Mucosa of descending colon (tissue), 3 donors: ENCODE measurements at regions not wholly inside any gene's neighbourhood (a gene's known extent, or its start where the extent isn't known, plus 50 kb on each side); places are given as distances from the start of the nearest gene placed in this dataset.

ENCODE experiments used
- ATAC-seq: fragments of 200-7000 bp; cut with Tn5 transposase; one replicate; pipeline ENCODE4 v1.9.1; 2020; ENCODE audit warnings: mild to moderate bottlenecking, moderate library complexity
- DNase-seq, 3 donors: peaks; one replicate each; pipeline ENCODE4 v3.0.0-alpha.2; 2020
- H3K36me3 ChIP-seq: fragments of 200-600 bp; one replicate; pipeline ENCODE4 v1.8.0; 2021; ENCODE audit warnings: low read depth, mild to moderate bottlenecking
- H3K4me1 ChIP-seq: fragments of 200-600 bp; one replicate; pipeline ENCODE4 v1.8.0; 2021; ENCODE audit warnings: low read depth, mild to moderate bottlenecking
- H3K4me3 ChIP-seq: fragments of 200-600 bp; one replicate; pipeline ENCODE4 v1.8.0; 2021; ENCODE audit warnings: mild to moderate bottlenecking
- H3K9me3 ChIP-seq: fragments of 200-600 bp; one replicate; pipeline ENCODE4 v1.8.0; 2021; ENCODE audit warnings: mild to moderate bottlenecking
- CTCF ChIP-seq: fragments of 200-600 bp; IDR thresholded peaks from one replicate; pipeline ENCODE4 v1.8.0; 2022; ENCODE audit warnings: antibody characterized with exemption, mild to moderate bottlenecking
- intact Hi-C, 2 donors: fragments of 100-400 bp; cut with DNase I in 1 of 2; cut with micrococcal nuclease in 1 of 2; formaldehyde crosslinking; loops; one replicate each; pipeline versions ENCODE4 v1.11.0 to v1.11.1; 2022; cut with DNase I, micrococcal nuclease
- donor health status: DM: no; HTN: no; CAD: no; lungs with moderate emphysema.
- donor health status: DM: no; HTN: no; CAD: no.
- donor health status: DM: no; HTN: yes; CAD: no.

- no peak for TF ChIP-seq CTCF
- ATAC-seq (no peak), DNase-seq (no peak)
- no peaks in the 10 kb centered on the region for H3K4me1 ChIP-seq
- no peaks in the 10 kb centered on the region for H3K36me3 ChIP-seq
- H3K4me3 ChIP-seq, result no peak overlapping the region
- H3K9me3 ChIP-seq, result no peaks in the 10 kb centered on the region
- intact Hi-C loops, result no loop called here
Observed at GRCh38 chr17:63156986-63157385, 191.0 kb downstream of the TANC2 start.

- TF ChIP-seq CTCF, result no peak
- Histone ChIP-seq H3K4me1 (no peaks in the 10 kb centered on the region), H3K36me3 (no peaks in the 10 kb centered on the region), H3K4me3 (no peak overlapping the region), H3K9me3 (no peaks in the 10 kb centered on the region)
- no peak for DNase-seq
- no peak for ATAC-seq
- intact Hi-C loops, result no loop called here
Observed at GRCh38 chr17:63162406-63163157, 196.5 kb downstream of the TANC2 start.

GRCh38 chr17:63163158-63163520, 197.1 kb downstream of the TANC2 start:
- no peak overlapping the region for H3K4me3 ChIP-seq
- no peak for DNase-seq
- intact Hi-C loops, result no loop called here
- H3K9me3 ChIP-seq, result no peaks in the 10 kb centered on the region
- TF ChIP-seq CTCF, result no peak
- H3K4me1 ChIP-seq, result no peaks in the 10 kb centered on the region
- no peaks in the 10 kb centered on the region for H3K36me3 ChIP-seq
- no peak for ATAC-seq

GRCh38 chr17:63165400-63165799, 199.4 kb downstream of the TANC2 start:
- intact Hi-C loops, result no loop called here
- Histone ChIP-seq H3K36me3 (no peaks in the 10 kb centered on the region), H3K4me3 (no peak overlapping the region), H3K4me1 (no peaks in the 10 kb centered on the region), H3K9me3 (no peaks in the 10 kb centered on the region)
- no peak for TF ChIP-seq CTCF
- DNase-seq, result no peak
- ATAC-seq, result no peak

- Histone ChIP-seq H3K4me3 (no peak overlapping the region), H3K36me3 (no peaks in the 10 kb centered on the region), H3K4me1 (no peaks in the 10 kb centered on the region), H3K9me3 (no peaks in the 10 kb centered on the region)
- intact Hi-C loops, result no loop called here
- no peak for TF ChIP-seq CTCF
- no peak for ATAC-seq
- DNase-seq, result no peak
Observed at GRCh38 chr17:63170795-63171194, 204.8 kb downstream of the TANC2 start.
